SK-N-SH (cell line): ENCODE measurements at regions not wholly inside any gene's neighbourhood (a gene's known extent, or its start where the extent isn't known, plus 50 kb on each side); places are given as distances from the start of the nearest gene placed in this dataset.

ENCODE experiments used
- CTCF ChIA-PET: fragments of 300-600, 350-600 bp; formaldehyde crosslinking; extraction: SDS; loops from one replicate; lab custom pipeline; 2021; lab: Yijun Ruan, JAX
- POLR2A ChIA-PET: fragments of 350-600 bp; sonication (Branson Sonifier 250); formaldehyde crosslinking; extraction: SDS; loops from one replicate; lab custom pipeline; 2020; ENCODE audit warnings: antibody characterized with exemption, inconsistent platforms; lab: Yijun Ruan, JAX
- DNase-seq: peaks from one replicate; pipeline ENCODE4 v3.0.0; 2012
- H2AFZ ChIP-seq: fragments of 200-600 bp; sonication (generic); 2 replicates; pipeline ENCODE4 v1.8.1; 2016; ENCODE audit warnings: antibody characterized with exemption, mild to moderate bottlenecking, low read depth
- H3F3A ChIP-seq: fragments of 200-600 bp; sonication (generic); replicated peaks from 2 replicates; pipeline ENCODE3; 2016; ENCODE audit warnings: antibody characterized with exemption, mild to moderate bottlenecking; ENCODE audit not compliant: insufficient read depth
- H3K27ac ChIP-seq, 2 experiments: fragments of 200-500 bp in 1 of 2; fragments of 200-600 bp in 1 of 2; sonication (Bioruptor generic) in 1 of 2; sonication (generic), shearing (Covaris generic) in 1 of 2; 2 replicates each; pipeline versions ENCODE4 v1.5.1 to v1.6.1; 2014 to 2016; ENCODE audit warnings: low read depth in 2 of 2, inconsistent platforms in 1 of 2, low read length in 1 of 2, mild to moderate bottlenecking in 1 of 2, mixed read lengths in 1 of 2
- H3K27me3 ChIP-seq: fragments of 200-600 bp; sonication (generic), shearing (Covaris generic); 2 replicates; pipeline ENCODE4 v1.6.1; 2016; ENCODE audit warnings: mixed run types; ENCODE audit not compliant: insufficient read depth
- H3K36me3 ChIP-seq, 2 experiments: fragments of 200-500 bp in 1 of 2; fragments of 200-600 bp in 1 of 2; sonication (Bioruptor generic) in 1 of 2; sonication (generic) in 1 of 2; replicated peaks in 1 of 2; 2 replicates each; pipeline versions ENCODE3 to v1.5.1; 2014 to 2016; ENCODE audit warnings: low read length in 1 of 2, mild to moderate bottlenecking in 1 of 2; ENCODE audit not compliant: insufficient read depth in 2 of 2, control insufficient read depth in 1 of 2
- H3K4me1 ChIP-seq, 2 experiments: fragments of 200-500 bp in 1 of 2; fragments of 200-600 bp in 1 of 2; sonication (Bioruptor generic) in 1 of 2; sonication (generic), shearing (Covaris generic) in 1 of 2; 2 replicates each; pipeline versions ENCODE4 v1.5.1 to v1.6.1; 2014 to 2016; ENCODE audit warnings: low read depth in 1 of 2, low read length in 1 of 2, mixed run types in 1 of 2; ENCODE audit not compliant: insufficient read depth in 2 of 2, control insufficient read depth in 1 of 2
- H3K4me2 ChIP-seq: fragments of 200-600 bp; sonication (generic), shearing (Covaris generic); 2 replicates; pipeline ENCODE4 v1.6.1; 2017; ENCODE audit warnings: mixed run types
- H3K4me3 ChIP-seq, 2 experiments: fragments of 200-500 bp in 1 of 2; fragments of 200-600 bp in 1 of 2; sonication (Bioruptor generic) in 1 of 2; sonication (generic), shearing (Covaris generic) in 1 of 2; 2 replicates each; pipeline versions ENCODE4 v1.5.1 to v1.8.1; 2014 to 2016; ENCODE audit warnings: low read depth in 2 of 2, inconsistent platforms in 1 of 2, low read length in 1 of 2, mild to moderate bottlenecking in 1 of 2, mixed read lengths in 1 of 2, moderate library complexity in 1 of 2
- H3K79me2 ChIP-seq: fragments of 200-600 bp; sonication (generic); 2 replicates; pipeline ENCODE4 v1.8.1; 2017; ENCODE audit warnings: mild to moderate bottlenecking; ENCODE audit not compliant: insufficient read depth
- H3K9ac ChIP-seq: fragments of 200-600 bp; sonication (generic); 2 replicates; pipeline ENCODE4 v1.6.1; 2017; ENCODE audit warnings: mixed run types
- H3K9me2 ChIP-seq: fragments of 200-600 bp; sonication (generic); 2 replicates; pipeline ENCODE4 v1.6.1; 2017; ENCODE audit warnings: mixed run types
- H3K9me3 ChIP-seq: fragments of 200-600 bp; sonication (generic); 2 replicates; pipeline ENCODE4 v1.6.1; 2017; ENCODE audit warnings: mixed run types, mild to moderate bottlenecking, moderate library complexity
- H4K20me1 ChIP-seq: fragments of 200-600 bp; sonication (generic); 2 replicates; pipeline ENCODE4 v1.6.1; 2017; ENCODE audit warnings: mild to moderate bottlenecking, mixed run types; ENCODE audit not compliant: insufficient read depth
- CHD2 ChIP-seq: fragments of 150-350 bp; IDR thresholded peaks from 2 replicates; pipeline ENCODE4 v1.6.1; 2018; ENCODE audit warnings: low read length; ENCODE audit not compliant: partially characterized antibody
- EP300 ChIP-seq, 2 experiments: IDR thresholded peaks; 2 replicates each; pipeline versions ENCODE4 v1.4.0 to v1.6.1; 2012; ENCODE audit warnings: borderline replicate concordance in 1 of 2, low read depth in 1 of 2, low read length in 1 of 2
- FOXM1 ChIP-seq: IDR thresholded peaks from 2 replicates; pipeline ENCODE4 v1.4.0; 2012; ENCODE audit warnings: low read depth, mild to moderate bottlenecking
- NFIC ChIP-seq: IDR thresholded peaks from 2 replicates; pipeline ENCODE4 v1.4.0; 2012; ENCODE audit warnings: borderline replicate concordance
- NRF1 ChIP-seq: IDR thresholded peaks from 2 replicates; pipeline ENCODE4 v1.6.1; 2012; ENCODE audit warnings: low read depth, mild to moderate bottlenecking, low read length
- POLR2AphosphoS5 ChIP-seq: IDR thresholded peaks from 2 replicates; pipeline ENCODE4 v1.6.1; 2012; ENCODE audit warnings: low read depth, low read length
- RCOR1 ChIP-seq: fragments of 150-350 bp; IDR thresholded peaks from 2 replicates; pipeline ENCODE4 v1.6.1; 2017; ENCODE audit warnings: antibody characterized with exemption, low read length
- RFX5 ChIP-seq: IDR thresholded peaks from 2 replicates; pipeline ENCODE4 v1.6.1; 2012; ENCODE audit warnings: mild to moderate bottlenecking, improper control_type of control experiment, low read length
- TCF12 ChIP-seq: IDR thresholded peaks from 2 replicates; pipeline ENCODE4 v1.4.0; 2012
- YY1 ChIP-seq: IDR thresholded peaks from 2 replicates; pipeline ENCODE4 v1.4.0; 2012; ENCODE audit warnings: low read depth, mild to moderate bottlenecking
- WGBS: methylation state at CpG from one replicate; pipeline ENCODE4 v1.1.6; 2017; ENCODE audit warnings: low lambda C conversion rate; 5-methylcytosine and 5-hydroxymethylcytosine counted together
- TF ChIP-seq, protein P1 (sequence below): IDR thresholded peaks from 2 replicates; pipeline ENCODE4 v1.4.0; 2012; ENCODE audit warnings: low read depth, borderline replicate concordance

DNA sequence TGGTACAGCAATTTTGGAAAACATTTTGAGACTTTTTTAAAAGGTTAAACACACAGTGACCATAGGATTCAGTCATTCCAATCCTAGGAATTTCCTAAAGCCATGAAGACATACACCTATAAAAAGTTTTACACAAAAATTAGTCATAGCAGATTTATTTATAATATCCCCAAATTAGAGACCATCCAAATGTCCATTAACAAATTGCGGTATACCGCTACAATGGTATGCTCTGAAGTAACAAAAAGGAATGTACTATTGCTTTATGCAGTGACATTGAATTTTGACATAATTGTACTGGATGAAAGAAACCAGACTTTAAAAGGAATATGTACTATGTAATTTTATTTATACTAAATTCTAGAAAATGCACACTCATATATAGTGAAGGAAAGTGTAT, 362.8 kb downstream of the HGF start:
- no peak overlapping the region for H3K4me3 ChIP-seq

DNA sequence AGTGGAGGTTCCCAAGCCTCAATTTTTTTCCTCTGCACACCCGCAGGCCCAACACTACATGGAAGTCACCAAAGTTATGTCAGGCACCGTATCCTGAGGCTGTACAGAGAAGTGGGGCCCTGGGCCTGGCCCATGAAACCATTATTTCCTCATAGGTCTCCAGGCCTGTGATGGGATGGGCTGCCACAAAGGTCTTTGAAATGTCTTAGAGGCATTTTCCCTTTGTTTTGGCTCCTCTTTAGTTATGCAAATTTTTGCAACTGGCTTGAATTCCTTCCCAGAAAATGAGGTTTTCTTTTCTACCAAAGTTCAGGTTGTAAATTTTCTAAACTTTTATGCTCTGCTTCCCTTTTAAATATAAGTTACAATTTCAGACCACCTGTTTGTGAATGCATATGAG, 365.2 kb downstream of the HGF start:
- H3K4me1 ChIP-seq: no peaks in the 10 kb centered on the region; a peak in 1 of 4 replicates
- H3K4me2 ChIP-seq: no peak overlapping the region
- no peak overlapping the region for H3K9ac ChIP-seq
- no peaks in the 10 kb centered on the region for H3K9me2 ChIP-seq
- TF ChIP-seq YY1 (no peak), FOXM1 (no peak), POLR2AphosphoS5 (no peak)
- H3K36me3 ChIP-seq: no peaks in the 10 kb centered on the region
- no peaks in the 10 kb centered on the region for H3F3A ChIP-seq
- DNase-seq: no peak
- no peak overlapping the region for H3K27ac ChIP-seq
- no peaks in the 10 kb centered on the region for H4K20me1 ChIP-seq
- CTCF ChIA-PET: no interaction called here
- H3K27me3 ChIP-seq: no peaks in the 10 kb centered on the region
- no peaks in the 10 kb centered on the region for H3K79me2 ChIP-seq
- no peak overlapping the region for H2AFZ ChIP-seq
- 89% methylated on average over 2 of the region's 2 CpGs for WGBS
- no peak overlapping the region for H3K4me3 ChIP-seq
- POLR2A ChIA-PET: no interaction called here
- no peaks in the 10 kb centered on the region for H3K9me3 ChIP-seq

More for the DNA sequence above, 362.8 kb downstream of the HGF start:
- Histone ChIP-seq H3K9me3 (no peaks in the 10 kb centered on the region), H2AFZ (no peak overlapping the region), H4K20me1 (no peaks in the 10 kb centered on the region), H3K4me1 (no peaks in the 10 kb centered on the region; a peak in 1 of 4 replicates), H3K4me2 (no peak overlapping the region), H3F3A (no peaks in the 10 kb centered on the region)
- TF ChIP-seq EP300 (IDR thresholded peaks at IDR 0.05; ENCODE audit: borderline replicate concordance in 1 of 2, low read depth in 1 of 2, low read length in 1 of 2): no peak
- TF ChIP-seq NFIC: no peak
- TF ChIP-seq CHD2: no peak
- TF ChIP-seq, all 33 proteins: peak for 0
- H3K27me3 ChIP-seq: no peaks in the 10 kb centered on the region
- no peaks in the 10 kb centered on the region for H3K36me3 ChIP-seq
- no peak overlapping the region for H3K27ac ChIP-seq
- 98% methylated on average over 2 of the region's 2 CpGs for WGBS
- DNase-seq: no peak
- ChIA-PET POLR2A (no interaction called here), CTCF (interaction anchor here (1.3 kb wide), 1 partner anchor 488 kb away, joined by 4 read pairs; the partner anchor contains the start of gene SEMA3C)
- H3K9ac ChIP-seq: no peak overlapping the region
- H3K9me2 ChIP-seq: no peaks in the 10 kb centered on the region
- no peaks in the 10 kb centered on the region for H3K79me2 ChIP-seq

DNA sequence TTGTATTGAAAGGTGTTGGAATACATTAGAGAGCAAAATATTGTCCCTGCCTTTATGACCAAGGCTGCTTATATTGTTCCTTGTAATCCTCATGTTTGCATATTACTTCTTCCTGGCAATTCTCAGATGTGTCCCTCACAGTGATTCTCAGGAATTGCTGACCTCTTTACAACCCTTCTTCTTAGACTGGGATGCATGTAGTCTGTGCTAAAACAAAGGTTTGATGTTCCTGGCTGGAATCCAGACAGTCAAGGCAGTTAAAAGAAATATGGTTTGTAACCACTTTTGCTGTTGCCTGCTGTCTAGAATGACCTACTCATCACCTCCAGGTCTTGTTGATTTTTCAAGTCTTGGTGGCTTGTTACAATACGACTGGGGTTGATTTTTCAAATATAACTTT, 367.6 kb downstream of the HGF start:
- 87% methylated on average over 1 of the region's 1 CpG for WGBS
- POLR2A ChIA-PET: no interaction called here
- H4K20me1 ChIP-seq: no peaks in the 10 kb centered on the region

More for the DNA sequence above, 367.6 kb downstream of the HGF start:
- no peak overlapping the region for H3K9ac ChIP-seq
- H3K9me2 ChIP-seq: no peaks in the 10 kb centered on the region
- H3K4me1 ChIP-seq: no peaks in the 10 kb centered on the region; a peak in 1 of 4 replicates
- TF ChIP-seq RCOR1 (no peak), RFX5 (no peak), NRF1 (no peak), TCF12 (no peak), EP300 (IDR thresholded peaks at IDR 0.05; ENCODE audit: borderline replicate concordance in 1 of 2, low read depth in 1 of 2, low read length in 1 of 2) (no peak)
- TF ChIP-seq, protein P1, sequence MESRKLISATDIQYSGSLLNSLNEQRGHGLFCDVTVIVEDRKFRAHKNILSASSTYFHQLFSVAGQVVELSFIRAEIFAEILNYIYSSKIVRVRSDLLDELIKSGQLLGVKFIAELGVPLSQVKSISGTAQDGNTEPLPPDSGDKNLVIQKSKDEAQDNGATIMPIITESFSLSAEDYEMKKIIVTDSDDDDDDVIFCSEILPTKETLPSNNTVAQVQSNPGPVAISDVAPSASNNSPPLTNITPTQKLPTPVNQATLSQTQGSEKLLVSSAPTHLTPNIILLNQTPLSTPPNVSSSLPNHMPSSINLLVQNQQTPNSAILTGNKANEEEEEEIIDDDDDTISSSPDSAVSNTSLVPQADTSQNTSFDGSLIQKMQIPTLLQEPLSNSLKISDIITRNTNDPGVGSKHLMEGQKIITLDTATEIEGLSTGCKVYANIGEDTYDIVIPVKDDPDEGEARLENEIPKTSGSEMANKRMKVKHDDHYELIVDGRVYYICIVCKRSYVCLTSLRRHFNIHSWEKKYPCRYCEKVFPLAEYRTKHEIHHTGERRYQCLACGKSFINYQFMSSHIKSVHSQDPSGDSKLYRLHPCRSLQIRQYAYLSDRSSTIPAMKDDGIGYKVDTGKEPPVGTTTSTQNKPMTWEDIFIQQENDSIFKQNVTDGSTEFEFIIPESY: no peak
- H2AFZ ChIP-seq: no peak overlapping the region
- H3K27ac ChIP-seq: no peak overlapping the region
- no peaks in the 10 kb centered on the region for H3K9me3 ChIP-seq
- H3F3A ChIP-seq: no peaks in the 10 kb centered on the region
- H3K27me3 ChIP-seq: no peaks in the 10 kb centered on the region
- H3K4me2 ChIP-seq: no peak overlapping the region
- no peak for DNase-seq
- CTCF ChIA-PET: no interaction called here
- H3K4me3 ChIP-seq: no peak overlapping the region
- no peaks in the 10 kb centered on the region for H3K36me3 ChIP-seq
- H3K79me2 ChIP-seq: no peaks in the 10 kb centered on the region
